MM.1S (cell line): ENCODE measurements at regions not wholly inside any gene's neighbourhood (a gene's known extent, or its start where the extent isn't known, plus 50 kb on each side); places are given as distances from the start of the nearest gene placed in this dataset.

Experiments
- EZH2 ChIP-seq: fragments of 300-600 bp; sonication (generic); optimal IDR thresholded peaks from 2 replicates; pipeline ENCODE3; 2017; ENCODE audit warnings: low read depth, mild to moderate bottlenecking, antibody characterized with exemption, low read length, mixed read lengths
- EZH2phosphoT487 ChIP-seq: fragments of 300-600 bp; sonication (generic); IDR thresholded peaks from 2 replicates; pipeline ENCODE4 v1.6.1; 2018; ENCODE audit warnings: antibody characterized with exemption, low read length
- TF ChIP-seq, protein P1 (sequence below): fragments of 300-600 bp; sonication (generic); IDR thresholded peaks from 2 replicates; pipeline ENCODE4 v1.5.1; 2016; ENCODE audit warnings: antibody characterized with exemption, low read length, mixed read lengths

DNA sequence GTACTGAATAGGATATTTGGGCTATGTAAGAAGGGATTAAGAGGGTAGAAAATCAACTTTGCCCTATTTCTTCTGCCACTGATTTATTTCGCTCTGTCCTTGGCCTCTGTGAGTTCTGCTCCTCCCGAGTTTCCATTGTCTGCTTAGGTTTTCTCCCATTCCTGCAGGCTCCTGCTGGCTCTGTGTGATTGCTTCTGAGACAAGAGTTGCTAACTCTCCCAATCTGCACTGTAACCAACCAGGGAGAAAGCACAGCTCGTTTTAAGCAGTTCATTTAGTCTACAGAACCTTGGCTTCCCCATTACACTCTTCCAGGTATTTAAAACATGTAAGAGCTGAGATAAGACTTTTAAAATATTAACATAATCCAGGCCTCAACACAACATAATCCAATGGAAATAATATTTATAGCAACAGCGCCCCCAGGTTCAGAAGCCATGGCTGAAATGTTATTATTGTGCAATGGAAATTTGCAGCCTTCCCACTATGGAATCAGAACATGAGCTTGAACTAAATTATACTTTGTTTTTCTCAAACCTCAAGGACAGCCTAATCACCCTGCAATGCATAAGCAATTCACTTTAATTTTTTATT lies 203.5 kb downstream of the ERCC6L2 start:
- TF ChIP-seq, protein P1, sequence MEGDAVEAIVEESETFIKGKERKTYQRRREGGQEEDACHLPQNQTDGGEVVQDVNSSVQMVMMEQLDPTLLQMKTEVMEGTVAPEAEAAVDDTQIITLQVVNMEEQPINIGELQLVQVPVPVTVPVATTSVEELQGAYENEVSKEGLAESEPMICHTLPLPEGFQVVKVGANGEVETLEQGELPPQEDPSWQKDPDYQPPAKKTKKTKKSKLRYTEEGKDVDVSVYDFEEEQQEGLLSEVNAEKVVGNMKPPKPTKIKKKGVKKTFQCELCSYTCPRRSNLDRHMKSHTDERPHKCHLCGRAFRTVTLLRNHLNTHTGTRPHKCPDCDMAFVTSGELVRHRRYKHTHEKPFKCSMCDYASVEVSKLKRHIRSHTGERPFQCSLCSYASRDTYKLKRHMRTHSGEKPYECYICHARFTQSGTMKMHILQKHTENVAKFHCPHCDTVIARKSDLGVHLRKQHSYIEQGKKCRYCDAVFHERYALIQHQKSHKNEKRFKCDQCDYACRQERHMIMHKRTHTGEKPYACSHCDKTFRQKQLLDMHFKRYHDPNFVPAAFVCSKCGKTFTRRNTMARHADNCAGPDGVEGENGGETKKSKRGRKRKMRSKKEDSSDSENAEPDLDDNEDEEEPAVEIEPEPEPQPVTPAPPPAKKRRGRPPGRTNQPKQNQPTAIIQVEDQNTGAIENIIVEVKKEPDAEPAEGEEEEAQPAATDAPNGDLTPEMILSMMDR = no peak
- no peak for TF ChIP-seq EZH2
- no peak for TF ChIP-seq EZH2phosphoT487
